ENCODE measurements at regions not wholly inside any gene's neighbourhood (a gene's known extent, or its start where the extent isn't known, plus 50 kb on each side); places are given as distances from the start of the nearest gene placed in this dataset.

- TF ChIP-seq EZH2 (IDR thresholded peaks at IDR 0.05): no peak
- TF ChIP-seq POLR2AphosphoS5 (IDR thresholded peaks at IDR 0.05; ENCODE audit: borderline replicate concordance, low read depth, low read length): no peak
- no peak for TF ChIP-seq FOXP2 (optimal IDR thresholded peaks at IDR 0.05; ENCODE audit: control extremely low read depth, extremely low read length, insufficient read depth)
Observed at GRCh38 chr1:212228591-212229119, 56.6 kb upstream of the PPP2R5A start.
